Left ventricle myocardium inferior (tissue), 1 donor: ENCODE measurements at regions not wholly inside any gene's neighbourhood (a gene's known extent, or its start where the extent isn't known, plus 50 kb on each side); places are given as distances from the start of the nearest gene placed in this dataset.

Experiments
- DNase-seq: peaks from one replicate; pipeline ENCODE4 v3.0.0-alpha.2; 2020
- H3K27ac ChIP-seq: fragments of 200-600 bp; replicated peaks from 2 replicates; pipeline ENCODE4 v1.8.0; 2021
- H3K27me3 ChIP-seq: fragments of 200-600 bp; 2 replicates; pipeline ENCODE4 v1.8.0; 2021; ENCODE audit warnings: low read depth
- H3K36me3 ChIP-seq: fragments of 200-600 bp; 2 replicates; pipeline ENCODE4 v1.8.0; 2021
- H3K4me1 ChIP-seq: fragments of 200-600 bp; 2 replicates; pipeline ENCODE4 v1.8.0; 2021
- H3K4me3 ChIP-seq: fragments of 200-600 bp; 2 replicates; pipeline ENCODE4 v1.8.0; 2021; ENCODE audit warnings: mild to moderate bottlenecking, moderate library complexity
- H3K9me3 ChIP-seq: fragments of 200-600 bp; replicated peaks from 2 replicates; pipeline ENCODE4 v1.8.0; 2021
- intact Hi-C: fragments of 100-400 bp; cut with micrococcal nuclease; formaldehyde crosslinking; loops from one replicate; pipeline ENCODE4 v1.11.0; 2022
- TF ChIP-seq, protein P1 (sequence below): fragments of 200-600 bp; IDR thresholded peaks from 2 replicates; pipeline ENCODE4 v1.8.0; 2021; ENCODE audit warnings: antibody characterized with exemption, mild to moderate bottlenecking, borderline replicate concordance
- donor health status: DM: no; HTN: yes; CAD: no; lungs with severe emphysema.

DNA sequence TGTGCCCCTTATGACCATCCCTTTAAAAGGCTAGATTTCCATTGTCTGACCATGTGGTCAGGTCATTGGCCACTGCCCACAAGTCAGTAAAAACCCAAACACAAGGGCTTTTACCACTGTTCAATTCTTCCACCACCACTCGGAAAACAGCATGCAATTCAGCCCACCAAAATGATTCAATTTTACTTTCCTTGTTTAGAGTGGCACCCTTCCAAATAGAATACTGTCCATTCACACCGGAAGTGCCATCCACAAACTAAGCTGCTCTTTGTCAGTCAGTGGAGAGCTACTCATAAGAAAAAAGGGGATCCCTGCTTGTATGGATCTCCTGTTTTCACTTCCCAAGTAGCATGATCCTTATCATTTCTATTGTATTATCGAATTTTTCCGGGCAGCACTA is 350.7 kb upstream of the MBL2 start:
- Histone ChIP-seq H3K4me1 (no peaks in the 10 kb centered on the region), H3K27me3 (no peaks in the 10 kb centered on the region), H3K36me3 (no peaks in the 10 kb centered on the region), H3K27ac (no peak overlapping the region), H3K4me3 (no peak overlapping the region), H3K9me3 (no peaks in the 10 kb centered on the region)
- intact Hi-C loops, result no loop called here
- no peak for DNase-seq
- TF ChIP-seq, protein P1, sequence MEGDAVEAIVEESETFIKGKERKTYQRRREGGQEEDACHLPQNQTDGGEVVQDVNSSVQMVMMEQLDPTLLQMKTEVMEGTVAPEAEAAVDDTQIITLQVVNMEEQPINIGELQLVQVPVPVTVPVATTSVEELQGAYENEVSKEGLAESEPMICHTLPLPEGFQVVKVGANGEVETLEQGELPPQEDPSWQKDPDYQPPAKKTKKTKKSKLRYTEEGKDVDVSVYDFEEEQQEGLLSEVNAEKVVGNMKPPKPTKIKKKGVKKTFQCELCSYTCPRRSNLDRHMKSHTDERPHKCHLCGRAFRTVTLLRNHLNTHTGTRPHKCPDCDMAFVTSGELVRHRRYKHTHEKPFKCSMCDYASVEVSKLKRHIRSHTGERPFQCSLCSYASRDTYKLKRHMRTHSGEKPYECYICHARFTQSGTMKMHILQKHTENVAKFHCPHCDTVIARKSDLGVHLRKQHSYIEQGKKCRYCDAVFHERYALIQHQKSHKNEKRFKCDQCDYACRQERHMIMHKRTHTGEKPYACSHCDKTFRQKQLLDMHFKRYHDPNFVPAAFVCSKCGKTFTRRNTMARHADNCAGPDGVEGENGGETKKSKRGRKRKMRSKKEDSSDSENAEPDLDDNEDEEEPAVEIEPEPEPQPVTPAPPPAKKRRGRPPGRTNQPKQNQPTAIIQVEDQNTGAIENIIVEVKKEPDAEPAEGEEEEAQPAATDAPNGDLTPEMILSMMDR, result no peak

DNA sequence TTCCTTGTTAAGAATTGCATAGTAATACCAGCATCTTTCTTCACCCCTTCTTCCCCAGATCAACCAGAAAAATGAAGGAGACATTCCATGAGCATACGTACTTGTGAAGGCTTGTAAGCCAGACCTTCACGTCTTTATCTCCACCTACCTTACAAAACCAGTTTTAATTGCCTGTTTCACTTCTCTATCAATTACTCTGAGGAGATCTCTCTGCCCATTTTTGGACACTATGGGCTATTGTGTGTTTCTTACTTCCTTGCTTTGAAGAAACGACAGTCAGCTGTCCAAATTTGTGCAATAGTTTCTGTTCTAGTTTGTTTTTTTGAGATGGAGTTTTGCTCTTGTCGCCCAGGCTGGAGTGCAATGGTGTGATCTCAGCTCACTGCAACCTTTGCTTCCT is 349.7 kb upstream of the MBL2 start:
- H3K4me3 ChIP-seq, result no peak overlapping the region
- no peaks in the 10 kb centered on the region for H3K4me1 ChIP-seq
- H3K27ac ChIP-seq, result no peak overlapping the region
- intact Hi-C loops, result no loop called here
- H3K36me3 ChIP-seq, result no peaks in the 10 kb centered on the region
- H3K27me3 ChIP-seq, result no peaks in the 10 kb centered on the region
- no peak for DNase-seq
- TF ChIP-seq, protein P1, result no peak
- peaks cover 3% of the 10 kb centered on the region for H3K9me3 ChIP-seq

DNA sequence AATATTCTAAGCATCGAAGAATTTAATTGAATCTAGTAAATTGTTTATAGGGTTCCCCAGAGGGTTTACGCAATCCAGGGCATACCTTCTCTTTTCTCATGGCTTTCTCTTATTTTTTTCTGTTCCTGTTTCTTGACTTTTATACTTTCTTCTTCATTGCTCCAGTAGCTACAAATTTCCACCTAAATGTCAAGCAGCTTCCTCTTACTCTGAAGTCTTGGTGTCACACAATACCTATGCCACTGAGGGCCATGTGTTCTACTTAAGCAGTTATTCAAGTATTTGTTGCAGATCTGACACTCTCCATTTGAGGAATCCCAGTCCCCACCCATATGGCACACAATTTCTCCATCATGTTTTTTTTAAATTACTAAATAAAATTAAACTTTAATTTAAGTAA is 343.1 kb upstream of the MBL2 start:
- H3K4me3 ChIP-seq, result no peak overlapping the region
- H3K4me1 ChIP-seq, result no peaks in the 10 kb centered on the region
- TF ChIP-seq, protein P1, result no peak
- DNase-seq, result no peak
- H3K27me3 ChIP-seq, result no peaks in the 10 kb centered on the region
- peaks cover 26% of the 10 kb centered on the region for H3K9me3 ChIP-seq
- intact Hi-C loops, result no loop called here
- H3K27ac ChIP-seq, result no peak overlapping the region
- H3K36me3 ChIP-seq, result no peaks in the 10 kb centered on the region

DNA sequence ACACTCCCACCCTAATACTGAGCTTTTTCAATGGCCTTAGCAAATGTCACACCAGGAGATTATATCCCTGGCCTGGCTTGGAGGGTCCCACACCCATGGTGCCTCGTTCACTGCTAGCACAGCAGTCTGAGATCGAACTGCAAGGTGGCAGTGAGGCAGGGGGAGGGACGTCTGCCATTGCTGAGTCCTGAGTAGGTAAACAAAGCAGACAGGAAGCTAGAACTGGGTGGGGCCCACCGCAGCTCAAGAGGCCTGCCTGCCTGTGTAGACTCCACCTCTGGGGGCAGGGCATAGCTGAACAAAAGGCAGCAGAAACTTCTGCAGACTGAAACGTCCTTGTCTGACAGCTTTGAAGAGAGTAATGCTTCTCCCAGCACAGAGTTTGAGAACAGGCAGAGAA is 338.9 kb upstream of the MBL2 start:
- no peaks in the 10 kb centered on the region for H3K36me3 ChIP-seq
- DNase-seq, result no peak
- peaks cover 15% of the 10 kb centered on the region for H3K9me3 ChIP-seq
- no peak overlapping the region for H3K27ac ChIP-seq
- TF ChIP-seq, protein P1, result no peak
- intact Hi-C loops, result no loop called here
- no peaks in the 10 kb centered on the region for H3K27me3 ChIP-seq
- H3K4me1 ChIP-seq, result no peaks in the 10 kb centered on the region
- no peak overlapping the region for H3K4me3 ChIP-seq

DNA sequence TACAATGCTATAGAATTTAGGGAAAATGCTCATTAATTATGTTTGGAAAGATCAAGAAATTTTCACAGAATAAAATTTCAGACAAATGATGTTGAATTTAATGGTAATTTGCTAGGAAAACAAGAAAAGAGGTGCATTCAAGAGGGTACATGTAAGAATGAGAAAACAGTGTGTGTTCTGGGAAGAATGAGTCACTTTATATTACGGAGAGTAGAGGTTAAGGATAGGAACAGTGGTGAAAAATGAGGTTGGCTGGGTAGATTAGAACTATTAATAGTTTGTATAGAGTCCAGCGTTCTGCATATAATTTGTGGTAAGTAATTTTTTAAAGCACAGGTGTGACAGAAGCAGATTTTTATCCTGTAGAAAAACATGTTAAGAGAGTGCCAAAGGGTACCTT is 336.7 kb upstream of the MBL2 start:
- TF ChIP-seq, protein P1, result no peak
- intact Hi-C loops, result no loop called here
- Histone ChIP-seq H3K4me3 (no peak overlapping the region), H3K36me3 (no peaks in the 10 kb centered on the region), H3K27ac (no peak overlapping the region), H3K27me3 (no peaks in the 10 kb centered on the region), H3K4me1 (no peaks in the 10 kb centered on the region), H3K9me3 (peaks cover 4% of the 10 kb centered on the region)
- no peak for DNase-seq
